Stomach (tissue), 8 donors: ENCODE measurements at regions not wholly inside any gene's neighbourhood (a gene's known extent, or its start where the extent isn't known, plus 50 kb on each side); places are given as distances from the start of the nearest gene placed in this dataset.
A peak's percentile ranks its signal among the peaks of the same experiment; 100 is the strongest.
"Not testable (repeated sequence)": the region's sequence is repeated elsewhere in the genome, so short reads cannot be mapped to it uniquely, and the experiment has no call there.

Source experiments
- DNase-seq, 2 donors: peaks; one replicate each; pipeline versions ENCODE4 v3.0.0 to v3.0.0-alpha.2; 2013 to 2019
- H3K27ac ChIP-seq, 5 donors: fragments of 200-600 bp in 4 of 5; sonication (generic) in 4 of 5; one replicate each; pipeline ENCODE4 v1.5.1; 2013 to 2019; ENCODE audit warnings: mild to moderate bottlenecking in 1 of 5, moderate library complexity in 1 of 5
- H3K27me3 ChIP-seq, 3 donors: fragments of 200-600 bp; sonication (generic); one replicate each; pipeline ENCODE4 v1.5.1; 2017 to 2019; ENCODE audit warnings: mixed run types in 1 of 3
- H3K36me3 ChIP-seq, 4 donors: fragments of 200-600 bp; sonication (generic); 1 replicate in 3 of 4; 2 replicates in 1 of 4; pipeline ENCODE4 v1.5.1; 2016 to 2019
- H3K4me1 ChIP-seq, 4 donors: fragments of 200-600 bp; sonication (generic); one replicate each; pipeline ENCODE4 v1.5.1; 2016 to 2019
- H3K4me3 ChIP-seq, 4 donors: fragments of 200-600 bp; sonication (generic) in 3 of 4; one replicate each; pipeline ENCODE4 v1.5.1; 2016 to 2019; ENCODE audit warnings: mild to moderate bottlenecking in 1 of 4
- H3K9me3 ChIP-seq, 4 donors: fragments of 200-600 bp; sonication (generic); one replicate each; pipeline ENCODE4 v1.5.1; 2016 to 2019
- CTCF ChIP-seq, 7 experiments: fragments of 450-650 bp in 4 of 7; fragments of 200-600 bp in 3 of 7; sonication (generic) in 3 of 7; IDR thresholded peaks; one replicate each; pipeline ENCODE4 v1.5.1; 2016 to 2019; ENCODE audit warnings: antibody characterized with exemption in 7 of 7, control low read depth in 2 of 7, mild to moderate bottlenecking in 1 of 7
- EP300 ChIP-seq: sonication (generic); formaldehyde crosslinking; IDR thresholded peaks from one replicate; pipeline ENCODE4 v1.6.1; 2017; ENCODE audit warnings: antibody characterized with exemption
- POLR2A ChIP-seq, 4 donors: fragments of 450-650 bp; IDR thresholded peaks; one replicate each; pipeline ENCODE4 v1.6.1; 2016; ENCODE audit warnings: antibody characterized with exemption in 4 of 4, control low read depth in 2 of 4, mild to moderate bottlenecking in 1 of 4, moderate library complexity in 1 of 4
- POLR2AphosphoS5 ChIP-seq, 3 donors: sonication (generic); formaldehyde crosslinking; IDR thresholded peaks; one replicate each; pipeline ENCODE4 v1.6.1; 2016; ENCODE audit warnings: antibody characterized with exemption in 3 of 3
- WGBS, 5 donors: extraction: QIAGEN DNeasy Blood & Tissue Kit in 3 of 5; methylation state at CpG; one replicate each; pipeline versions ENCODE4 v1.1.5 to v1.1.7; 2013 to 2018; 5-methylcytosine and 5-hydroxymethylcytosine counted together
- intact Hi-C: fragments of 100-400 bp; cut with DNase I; formaldehyde crosslinking; loops from one replicate; pipeline ENCODE4 v1.15.1; 2023; ENCODE audit warnings: low total_unique reads
- donor health status: healthy with polysubstance abuse.
- donor health status: Bipolar disorder and iron deficiency.
- donor health status: healthy.

DNA sequence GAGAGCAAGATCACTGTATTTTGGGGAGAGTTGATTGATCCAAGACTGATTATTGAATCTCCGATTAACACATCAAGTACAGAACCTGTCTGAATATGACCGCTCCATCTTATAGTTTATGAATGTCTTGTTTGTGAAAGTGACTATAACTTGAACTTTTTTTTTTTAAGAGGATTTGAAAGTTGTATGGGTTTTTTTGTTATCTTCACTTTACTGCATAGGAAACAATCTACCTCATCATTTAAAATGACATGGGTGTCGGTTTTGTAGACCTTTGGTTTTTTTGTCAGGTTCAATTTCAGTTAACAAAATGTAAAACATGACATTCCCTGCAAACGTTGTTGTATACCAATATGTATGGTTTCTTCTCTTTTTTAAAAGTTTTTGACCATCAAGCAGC lies 103.0 kb upstream of the NUDT6 start:
- intact Hi-C loops, result no loop called here
- Histone ChIP-seq H3K4me1 (no peaks in the 10 kb centered on the region), H3K4me3 (no peak overlapping the region), H3K27ac (no peak overlapping the region), H3K27me3 (no peaks in the 10 kb centered on the region), H3K36me3 (peaks cover 0 to 17% (median 5%) of the 10 kb centered on the region in 4 donors), H3K9me3 (no peaks in the 10 kb centered on the region)
- WGBS, 5 donors, result 88 to 93% (median 91%) methylated on average over 4 of the region's 4 CpGs
- DNase-seq, result no peak
- TF ChIP-seq EP300 (no peak), POLR2A (IDR thresholded peaks at IDR 0.05) (no peak), POLR2AphosphoS5 (IDR thresholded peaks at IDR 0.05) (no peak), CTCF (IDR thresholded peaks at IDR 0.05) (no peak)

- H3K4me1 ChIP-seq, intact Hi-C loops, H3K27me3 ChIP-seq, H3K9me3 ChIP-seq, H3K27ac ChIP-seq, H3K4me3 ChIP-seq: not testable (repeated sequence)
- 55 to 82% (median 66%) methylated on average over 2 of the region's 2 CpGs for WGBS, 5 donors
- DNase-seq, result peak in 1 of 2 donors; percentile 13
- peaks cover 0 to 17% (median 5%) of the 10 kb centered on the region in 4 donors for H3K36me3 ChIP-seq
Measured at GRCh38 chr4:123026015-123026414, 103.6 kb upstream of the NUDT6 start.

- intact Hi-C loops, result no loop called here
- peaks cover 0 to 17% (median 5%) of the 10 kb centered on the region in 4 donors for H3K36me3 ChIP-seq
- no peak overlapping the region for H3K27ac ChIP-seq
- peak in 1 of 2 donors; percentile 25 for DNase-seq
- no peak overlapping the region for H3K4me3 ChIP-seq
- no peaks in the 10 kb centered on the region for H3K27me3 ChIP-seq
- no peaks in the 10 kb centered on the region for H3K4me1 ChIP-seq
- no peak for TF ChIP-seq POLR2A (IDR thresholded peaks at IDR 0.05)
- 58 to 82% (median 74%) methylated on average over 2 of the region's 2 CpGs for WGBS, 5 donors
- H3K9me3 ChIP-seq, result no peaks in the 10 kb centered on the region
Measured at GRCh38 chr4:123031664-123032063, 109.3 kb upstream of the NUDT6 start.

GRCh38 chr4:123034023-123034422 lies 111.6 kb upstream of the NUDT6 start:
- Histone ChIP-seq H3K27ac (no peak overlapping the region), H3K36me3 (peaks cover 0 to 7% (median 3%) of the 10 kb centered on the region in 4 donors), H3K27me3 (no peaks in the 10 kb centered on the region), H3K4me3 (no peak overlapping the region), H3K4me1 (no peaks in the 10 kb centered on the region), H3K9me3 (no peaks in the 10 kb centered on the region)
- intact Hi-C loops, result no loop called here
- WGBS, 5 donors, result 92 to 96% (median 94%) methylated on average over 2 of the region's 2 CpGs
- no peak for DNase-seq
- no peak for TF ChIP-seq POLR2A (IDR thresholded peaks at IDR 0.05)
- TF ChIP-seq CTCF (IDR thresholded peaks at IDR 0.05), result no peak
- TF ChIP-seq EP300, result no peak
- TF ChIP-seq POLR2AphosphoS5 (IDR thresholded peaks at IDR 0.05), result no peak

DNA sequence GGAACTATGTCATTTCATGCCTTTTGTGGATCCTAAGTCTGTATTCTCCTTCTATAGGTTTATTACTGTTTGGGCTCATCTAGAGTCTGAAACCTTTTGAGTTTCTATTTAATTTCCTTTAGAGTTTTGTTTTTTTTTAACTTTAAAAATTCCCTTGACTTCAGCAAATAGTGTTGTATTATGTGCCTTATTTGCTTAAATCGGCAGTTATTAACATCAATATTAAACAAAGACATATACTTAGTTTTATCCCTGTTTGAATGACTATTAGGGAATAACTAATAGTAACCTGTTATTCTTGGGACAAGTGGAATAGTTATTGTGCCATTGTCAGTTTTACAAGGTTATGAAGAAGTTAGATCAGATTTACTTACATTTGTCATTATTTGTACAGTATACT lies 112.8 kb upstream of the NUDT6 start:
- Histone ChIP-seq H3K27me3 (no peaks in the 10 kb centered on the region), H3K36me3 (no peaks in the 10 kb centered on the region), H3K27ac (no peak overlapping the region), H3K4me3 (no peak overlapping the region), H3K4me1 (no peaks in the 10 kb centered on the region), H3K9me3 (no peaks in the 10 kb centered on the region)
- DNase-seq, result no peak
- no peak for TF ChIP-seq CTCF (IDR thresholded peaks at IDR 0.05)
- no peak for TF ChIP-seq POLR2AphosphoS5 (IDR thresholded peaks at IDR 0.05)
- no peak for TF ChIP-seq EP300
- no peak for TF ChIP-seq POLR2A (IDR thresholded peaks at IDR 0.05)
- intact Hi-C loops, result no loop called here
- WGBS, 5 donors, result 73 to 81% (median 78%) methylated on average over 1 of the region's 1 CpG
